HepG2 (cell line): ENCODE measurements at regions not wholly inside any gene's neighbourhood (a gene's known extent, or its start where the extent isn't known, plus 50 kb on each side); places are given as distances from the start of the nearest gene placed in this dataset.

Source experiments
- ATAC-seq: fragments of 200-7000 bp; cut with Tn5 transposase; 3 replicates; pipeline ENCODE4 v1.9.1; 2020; ENCODE audit warnings: mild to moderate bottlenecking, moderate library complexity
- BruUV-seq: library from RNA; stranded (reverse); fragments of 400-500 nt; replicated peaks from 2 replicates; lab custom pipeline; 2021; lab: Mats Ljungman, UMichigan
- CTCF ChIA-PET: fragments of 300-600 bp; formaldehyde crosslinking; extraction: SDS; loops from one replicate; lab custom pipeline; 2021; ENCODE audit warnings: low total read pairs, inconsistent platforms, low intra/inter-chr PET ratio; lab: Yijun Ruan, JAX
- POLR2A ChIA-PET: fragments of 350-600 bp; sonication (Branson Sonifier 250); formaldehyde crosslinking; loops from one replicate; lab custom pipeline; 2020; ENCODE audit warnings: antibody characterized with exemption, inconsistent platforms; lab: Yijun Ruan, JAX
- DNase-seq: peaks from one replicate; pipeline ENCODE4 v3.0.0-alpha.2; 2015; ENCODE audit warnings: low spot score
- FAIRE-seq: peaks from 3 replicates; lab custom pipeline; 2011; peaks lifted over from hg19 to GRCh38; lab: Jason Lieb, UNC
- H2AFZ ChIP-seq: one replicate; pipeline ENCODE4 v1.6.1; 2011; ENCODE audit warnings: low read length, inconsistent platforms
- H3K27ac ChIP-seq: fragments of 300-600 bp; 3 replicates; pipeline ENCODE4 v1.8.0; 2011; ENCODE audit warnings: mixed run types, mild to moderate bottlenecking, mixed read lengths, low read length, inconsistent platforms; ENCODE audit not compliant: insufficient read depth; ENCODE audit errors: extremely low read length
- H3K27me3 ChIP-seq, 2 experiments: fragments of 200-600 bp in 1 of 2; 2 replicates in 1 of 2; 3 replicates in 1 of 2; pipeline versions ENCODE4 v1.6.0 to v1.8.0; 2011; ENCODE audit warnings: low read length in 2 of 2, mild to moderate bottlenecking in 2 of 2, moderate library complexity in 2 of 2, inconsistent platforms in 1 of 2; ENCODE audit not compliant: insufficient read depth in 2 of 2, control insufficient read depth in 1 of 2
- H3K36me3 ChIP-seq, 2 experiments: fragments of 200-600 bp in 1 of 2; replicated peaks in 1 of 2; 2 replicates in 1 of 2; 3 replicates in 1 of 2; pipeline versions ENCODE4 v1.5.1 to v1.8.0; 2011; ENCODE audit warnings: low read length in 2 of 2, inconsistent platforms in 1 of 2; ENCODE audit not compliant: insufficient read depth in 2 of 2, control insufficient read depth in 1 of 2
- H3K4me1 ChIP-seq: 2 replicates; pipeline ENCODE4 v1.5.1; 2012; ENCODE audit warnings: low read length, inconsistent platforms; ENCODE audit not compliant: insufficient read depth
- H3K4me2 ChIP-seq: 2 replicates; pipeline ENCODE4 v1.6.0; 2011; ENCODE audit warnings: low read depth, low read length, inconsistent platforms
- H3K4me3 ChIP-seq, 3 experiments: fragments of 200-600 bp in 1 of 3; sonication (generic), shearing (Covaris generic) in 1 of 3; replicated peaks in 1 of 3; 2 replicates each; pipeline ENCODE4 v1.5.1; 2011 to 2016; ENCODE audit warnings: low read length in 3 of 3, inconsistent platforms in 2 of 3, low read depth in 2 of 3, mild to moderate bottlenecking in 2 of 3, control low read depth in 1 of 3, mixed read lengths in 1 of 3; ENCODE audit not compliant: insufficient read depth in 1 of 3
- H3K79me2 ChIP-seq: one replicate; pipeline ENCODE4 v1.6.1; 2011; ENCODE audit warnings: low read length, inconsistent platforms; ENCODE audit not compliant: insufficient read depth
- H3K9ac ChIP-seq: 2 replicates; pipeline ENCODE4 v1.6.0; 2011; ENCODE audit warnings: mild to moderate bottlenecking, low read depth, low read length, inconsistent platforms; ENCODE audit not compliant: insufficient read depth
- H3K9me3 ChIP-seq: 2 replicates; pipeline ENCODE4 v1.5.1; 2012; ENCODE audit warnings: mild to moderate bottlenecking, low read length
- H4K20me1 ChIP-seq: 2 replicates; pipeline ENCODE4 v1.6.0; 2011; ENCODE audit warnings: inconsistent platforms, mild to moderate bottlenecking, low read length, moderate library complexity; ENCODE audit not compliant: insufficient read depth
- DMTF1 ChIP-seq: sonication (generic); formaldehyde crosslinking; IDR thresholded peaks from 2 replicates; pipeline ENCODE4 v1.4.0; 2020; ENCODE audit warnings: mild to moderate bottlenecking, missing genetic modification reagents
- RNF2 ChIP-seq: fragments of 450-650 bp; conservative IDR thresholded peaks from 2 replicates; pipeline ENCODE4 v1.6.1; 2016; ENCODE audit warnings: low read depth
- ZNF136 ChIP-seq: sonication (generic); formaldehyde crosslinking; IDR thresholded peaks from 2 replicates; pipeline ENCODE4 v1.8.1; 2022; ENCODE audit warnings: low read depth, mild to moderate bottlenecking, moderate library complexity, missing genetic modification reagents
- ZNF17 ChIP-seq: sonication (generic); formaldehyde crosslinking; IDR thresholded peaks from 2 replicates; pipeline ENCODE4 v1.5.0; 2020; ENCODE audit warnings: mild to moderate bottlenecking, missing genetic modification reagents
- ZNF251 ChIP-seq: sonication (generic); formaldehyde crosslinking; IDR thresholded peaks from 2 replicates; pipeline ENCODE4 v1.9.0; 2021; ENCODE audit warnings: mild to moderate bottlenecking, missing genetic modification reagents
- ZNF556 ChIP-seq: sonication (generic); formaldehyde crosslinking; IDR thresholded peaks from 2 replicates; pipeline ENCODE4 v1.4.0; 2020; ENCODE audit warnings: mild to moderate bottlenecking, missing genetic modification reagents, borderline replicate concordance
- WGBS: methylation state at CpG from one replicate; pipeline ENCODE4 v1.1.6; 2017; ENCODE audit warnings: low lambda C conversion rate; 5-methylcytosine and 5-hydroxymethylcytosine counted together
- in situ Hi-C: cut with HindIII; loops from 2 replicates; pipeline ENCODE4 v1.10.0; 2017; ENCODE audit warnings: low pct_unique_long_range_greater_than_20kb; ENCODE audit not compliant: extremely low pct_ligation_motif_present
- intact Hi-C: fragments of 100-400 bp; cut with micrococcal nuclease; formaldehyde crosslinking; loops from one replicate; pipeline ENCODE4 v1.10.0; 2022; ENCODE audit not compliant: unreplicated experiment
- TF ChIP-seq, protein P1 (sequence below): sonication (generic); formaldehyde crosslinking; IDR thresholded peaks from 2 replicates; pipeline ENCODE4 v1.4.0; 2020; ENCODE audit warnings: missing genetic modification reagents, low read depth, mild to moderate bottlenecking, borderline replicate concordance
- TF ChIP-seq, protein P2 (sequence below): sonication (generic); formaldehyde crosslinking; IDR thresholded peaks from 2 replicates; pipeline ENCODE4 v1.4.0; 2020; ENCODE audit warnings: missing genetic modification reagents, borderline replicate concordance
- TF ChIP-seq, protein P3 (sequence below): sonication (generic); formaldehyde crosslinking; IDR thresholded peaks from 2 replicates; pipeline ENCODE4 v1.5.1; 2020; ENCODE audit warnings: mild to moderate bottlenecking, missing genetic modification reagents, moderate library complexity

GRCh38 chr6:26185802-26186201, 98.6 kb downstream of the HFE start:
- no peaks in the 10 kb centered on the region for H3K36me3 ChIP-seq
- no peak overlapping the region for H3K4me2 ChIP-seq
- H2AFZ ChIP-seq = no peak overlapping the region
- BruUV-seq = no TSS peak
- H3K9me3 ChIP-seq = no peaks in the 10 kb centered on the region
- POLR2A ChIA-PET = interaction anchor here (1.6 kb wide), 1 partner anchor 28 kb away, joined by 5 read pairs; a partner anchor contains a TSS
- H3K4me3 ChIP-seq = no peak overlapping the region
- H3K9ac ChIP-seq = no peak overlapping the region
- no peak for DNase-seq
- ATAC-seq = no peak
- WGBS = 90% methylated on average over 3 of the region's 3 CpGs
- no peak for TF ChIP-seq ZNF251 (CRISPR knock-in tag)
- no peak for TF ChIP-seq ZNF556 (CRISPR knock-in tag)
- TF ChIP-seq, protein P1, sequence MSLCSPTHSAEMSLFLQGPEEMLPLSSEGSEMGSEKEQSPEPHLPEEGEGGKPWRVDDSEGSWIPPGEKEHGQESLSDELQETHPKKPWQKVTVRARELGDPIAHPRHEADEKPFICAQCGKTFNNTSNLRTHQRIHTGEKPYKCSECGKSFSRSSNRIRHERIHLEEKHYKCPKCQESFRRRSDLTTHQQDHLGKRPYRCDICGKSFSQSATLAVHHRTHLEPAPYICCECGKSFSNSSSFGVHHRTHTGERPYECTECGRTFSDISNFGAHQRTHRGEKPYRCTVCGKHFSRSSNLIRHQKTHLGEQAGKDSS = no peak
- TF ChIP-seq DMTF1 (CRISPR knock-in tag) = no peak
- no peak for TF ChIP-seq RNF2
- TF ChIP-seq, protein P2, sequence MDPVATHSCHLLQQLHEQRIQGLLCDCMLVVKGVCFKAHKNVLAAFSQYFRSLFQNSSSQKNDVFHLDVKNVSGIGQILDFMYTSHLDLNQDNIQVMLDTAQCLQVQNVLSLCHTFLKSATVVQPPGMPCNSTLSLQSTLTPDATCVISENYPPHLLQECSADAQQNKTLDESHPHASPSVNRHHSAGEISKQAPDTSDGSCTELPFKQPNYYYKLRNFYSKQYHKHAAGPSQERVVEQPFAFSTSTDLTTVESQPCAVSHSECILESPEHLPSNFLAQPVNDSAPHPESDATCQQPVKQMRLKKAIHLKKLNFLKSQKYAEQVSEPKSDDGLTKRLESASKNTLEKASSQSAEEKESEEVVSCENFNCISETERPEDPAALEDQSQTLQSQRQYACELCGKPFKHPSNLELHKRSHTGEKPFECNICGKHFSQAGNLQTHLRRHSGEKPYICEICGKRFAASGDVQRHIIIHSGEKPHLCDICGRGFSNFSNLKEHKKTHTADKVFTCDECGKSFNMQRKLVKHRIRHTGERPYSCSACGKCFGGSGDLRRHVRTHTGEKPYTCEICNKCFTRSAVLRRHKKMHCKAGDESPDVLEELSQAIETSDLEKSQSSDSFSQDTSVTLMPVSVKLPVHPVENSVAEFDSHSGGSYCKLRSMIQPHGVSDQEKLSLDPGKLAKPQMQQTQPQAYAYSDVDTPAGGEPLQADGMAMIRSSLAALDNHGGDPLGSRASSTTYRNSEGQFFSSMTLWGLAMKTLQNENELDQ (CRISPR knock-in tag) = no peak
- TF ChIP-seq ZNF136 = no peak
- TF ChIP-seq, protein P3, sequence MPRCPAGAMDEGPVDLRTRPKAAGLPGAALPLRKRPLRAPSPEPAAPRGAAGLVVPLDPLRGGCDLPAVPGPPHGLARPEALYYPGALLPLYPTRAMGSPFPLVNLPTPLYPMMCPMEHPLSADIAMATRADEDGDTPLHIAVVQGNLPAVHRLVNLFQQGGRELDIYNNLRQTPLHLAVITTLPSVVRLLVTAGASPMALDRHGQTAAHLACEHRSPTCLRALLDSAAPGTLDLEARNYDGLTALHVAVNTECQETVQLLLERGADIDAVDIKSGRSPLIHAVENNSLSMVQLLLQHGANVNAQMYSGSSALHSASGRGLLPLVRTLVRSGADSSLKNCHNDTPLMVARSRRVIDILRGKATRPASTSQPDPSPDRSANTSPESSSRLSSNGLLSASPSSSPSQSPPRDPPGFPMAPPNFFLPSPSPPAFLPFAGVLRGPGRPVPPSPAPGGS (CRISPR knock-in tag) = no peak
- no peak for TF ChIP-seq ZNF17 (CRISPR knock-in tag)
- CTCF ChIA-PET = no interaction called here
- in situ Hi-C loops (no loop called here), intact Hi-C loops (no loop called here)
- peaks cover 18% of the 10 kb centered on the region for H3K4me1 ChIP-seq
- no peak for FAIRE-seq
- H3K79me2 ChIP-seq = no peaks in the 10 kb centered on the region
- no peaks in the 10 kb centered on the region for H4K20me1 ChIP-seq
- H3K27ac ChIP-seq = no peak overlapping the region
- H3K27me3 ChIP-seq = no peaks in the 10 kb centered on the region
